Neural crest cell (in vitro differentiated cells): ENCODE measurements at regions not wholly inside any gene's neighbourhood (a gene's known extent, or its start where the extent isn't known, plus 50 kb on each side); places are given as distances from the start of the nearest gene placed in this dataset.
"Not testable (repeated sequence)": the region's sequence is repeated elsewhere in the genome, so short reads cannot be mapped to it uniquely, and the experiment has no call there.

Experiments
- DNase-seq: peaks from one replicate; pipeline ENCODE4 v3.0.0; 2021; ENCODE audit warnings: low read depth, mixed read lengths, low spot score
- H3K27ac Mint-ChIP-seq: one replicate; pipeline ENCODE4 v1.8.0; 2021; ENCODE audit warnings: mild to moderate bottlenecking, mixed read lengths; ENCODE audit not compliant: unreplicated experiment
- H3K27me3 Mint-ChIP-seq: 2 replicates; pipeline ENCODE4 v1.8.0; 2021; ENCODE audit warnings: low read depth, mild to moderate bottlenecking, mixed read lengths
- H3K36me3 Mint-ChIP-seq: 2 replicates; pipeline ENCODE4 v1.8.0; 2021; ENCODE audit warnings: low read depth, mild to moderate bottlenecking, mixed read lengths
- H3K4me1 Mint-ChIP-seq: 2 replicates; pipeline ENCODE4 v1.8.0; 2021; ENCODE audit warnings: mixed read lengths
- H3K4me3 Mint-ChIP-seq: one replicate; pipeline ENCODE4 v1.8.0; 2021; ENCODE audit warnings: mild to moderate bottlenecking, mixed read lengths
- H3K9me3 Mint-ChIP-seq: 2 replicates; pipeline ENCODE4 v1.8.0; 2021; ENCODE audit warnings: mixed read lengths
- TF ChIP-seq, protein P1 (sequence below): fragments of 200-600 bp; sonication (generic); conservative IDR thresholded peaks from 2 replicates; pipeline ENCODE4 v1.5.0; 2021; ENCODE audit warnings: antibody characterized with exemption, mild to moderate bottlenecking

DNA sequence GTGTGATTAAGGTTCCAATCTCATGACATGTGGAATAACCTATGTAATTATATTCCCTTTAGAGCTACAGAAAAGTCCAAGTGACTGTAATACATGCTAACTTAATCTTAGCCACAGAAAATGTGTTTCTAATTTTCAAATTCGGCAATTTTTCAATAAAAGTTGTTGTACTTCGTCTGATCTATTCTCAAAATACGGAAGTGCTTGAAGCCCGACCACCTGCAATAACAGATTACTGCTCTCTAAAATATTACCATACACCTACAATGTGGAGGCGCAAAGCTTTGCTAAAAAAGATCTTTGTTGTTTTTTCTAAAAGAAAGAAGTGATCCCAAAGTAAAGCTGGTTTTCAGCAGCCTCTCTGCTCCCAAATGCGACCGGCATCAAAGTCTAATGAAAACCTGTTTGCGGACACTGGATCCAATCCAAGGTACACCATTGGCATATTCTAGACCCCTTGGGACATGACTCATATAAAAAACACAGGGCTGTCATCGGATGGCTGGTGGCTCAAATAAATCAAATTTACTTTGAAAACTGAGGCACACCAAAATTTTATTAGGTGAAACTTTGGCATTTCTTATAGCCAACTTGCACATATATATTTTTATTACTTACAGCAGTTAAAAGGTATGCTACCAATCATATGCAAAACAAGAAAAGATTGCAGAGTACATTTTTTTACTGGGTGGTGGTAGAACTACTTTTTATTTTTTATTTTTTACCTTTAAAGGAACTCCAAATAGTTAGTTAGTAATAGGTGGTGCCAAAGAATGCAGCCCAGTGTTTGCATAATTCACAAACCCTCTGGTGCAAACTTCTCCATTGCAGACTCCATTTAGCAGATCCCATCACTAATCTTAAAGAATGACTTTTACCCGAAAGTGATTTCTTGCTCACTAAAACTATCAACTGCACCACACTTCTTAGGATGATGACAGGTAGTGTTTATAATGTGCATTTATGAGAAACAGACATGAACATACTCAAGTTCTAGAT is 118.7 kb upstream of the TBX18 start:
- Mint-ChIP-seq H3K27me3 (peaks cover 9% of the 10 kb centered on the region), H3K27ac (no peak overlapping the region), H3K36me3 (no peaks in the 10 kb centered on the region), H3K4me1 (no peaks in the 10 kb centered on the region), H3K9me3 (no peaks in the 10 kb centered on the region), H3K4me3 (no peak overlapping the region)
- no peak for DNase-seq
- TF ChIP-seq, protein P1, sequence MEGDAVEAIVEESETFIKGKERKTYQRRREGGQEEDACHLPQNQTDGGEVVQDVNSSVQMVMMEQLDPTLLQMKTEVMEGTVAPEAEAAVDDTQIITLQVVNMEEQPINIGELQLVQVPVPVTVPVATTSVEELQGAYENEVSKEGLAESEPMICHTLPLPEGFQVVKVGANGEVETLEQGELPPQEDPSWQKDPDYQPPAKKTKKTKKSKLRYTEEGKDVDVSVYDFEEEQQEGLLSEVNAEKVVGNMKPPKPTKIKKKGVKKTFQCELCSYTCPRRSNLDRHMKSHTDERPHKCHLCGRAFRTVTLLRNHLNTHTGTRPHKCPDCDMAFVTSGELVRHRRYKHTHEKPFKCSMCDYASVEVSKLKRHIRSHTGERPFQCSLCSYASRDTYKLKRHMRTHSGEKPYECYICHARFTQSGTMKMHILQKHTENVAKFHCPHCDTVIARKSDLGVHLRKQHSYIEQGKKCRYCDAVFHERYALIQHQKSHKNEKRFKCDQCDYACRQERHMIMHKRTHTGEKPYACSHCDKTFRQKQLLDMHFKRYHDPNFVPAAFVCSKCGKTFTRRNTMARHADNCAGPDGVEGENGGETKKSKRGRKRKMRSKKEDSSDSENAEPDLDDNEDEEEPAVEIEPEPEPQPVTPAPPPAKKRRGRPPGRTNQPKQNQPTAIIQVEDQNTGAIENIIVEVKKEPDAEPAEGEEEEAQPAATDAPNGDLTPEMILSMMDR: no peak

DNA sequence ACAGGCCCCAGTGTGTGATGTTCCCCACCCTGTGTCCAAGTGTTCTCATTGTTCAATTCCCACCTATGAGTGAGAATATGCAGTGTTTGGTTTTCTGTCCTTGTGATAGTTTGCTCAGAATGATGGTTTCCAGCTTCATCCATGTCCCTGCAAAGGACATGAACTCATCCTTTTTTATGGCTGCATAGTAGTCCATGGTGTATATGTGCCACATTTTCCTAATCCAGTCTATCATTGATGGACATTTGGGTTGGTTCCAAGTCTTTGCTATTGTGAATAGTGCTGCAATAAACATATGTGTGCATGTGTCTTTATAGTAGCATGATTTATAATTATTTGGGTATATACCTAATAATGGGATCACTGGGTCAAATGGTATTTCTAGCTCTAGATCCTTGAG is 115.0 kb upstream of the TBX18 start:
- not testable (repeated sequence) for H3K4me1 Mint-ChIP-seq, H3K36me3 Mint-ChIP-seq, DNase-seq, H3K27ac Mint-ChIP-seq, H3K4me3 Mint-ChIP-seq, H3K9me3 Mint-ChIP-seq, H3K27me3 Mint-ChIP-seq

DNA sequence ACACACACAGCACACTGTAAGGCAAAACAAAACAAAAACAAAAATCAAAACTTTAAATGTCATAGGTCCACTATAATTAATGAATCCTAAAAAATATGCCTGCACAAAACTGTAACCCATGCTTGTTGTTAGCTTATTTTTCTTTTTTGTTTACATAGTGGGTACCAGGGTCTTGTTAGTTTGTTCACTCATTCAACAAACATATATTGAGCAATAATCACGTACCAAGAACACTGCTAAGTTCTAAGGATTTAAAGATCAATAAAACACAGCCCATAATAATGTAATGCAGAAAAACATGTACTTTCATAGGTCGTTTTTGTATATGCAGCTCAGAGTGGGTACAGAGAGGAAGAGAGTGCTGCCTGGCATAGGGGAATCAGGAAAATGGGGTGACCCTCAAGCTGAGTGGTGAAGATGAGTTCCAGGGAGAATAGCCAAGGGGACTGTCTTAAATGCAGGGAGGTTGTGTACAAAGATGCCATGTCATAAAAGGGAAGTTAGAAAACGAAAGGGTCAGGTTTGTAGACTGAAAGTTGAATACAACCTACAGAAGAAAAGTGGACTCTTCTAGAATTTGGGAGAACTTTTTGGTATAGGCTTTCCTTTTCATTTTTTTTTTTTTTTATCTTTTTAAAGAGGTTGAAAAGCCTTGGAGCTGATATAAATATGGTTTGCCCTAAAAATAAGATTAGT is 113.3 kb upstream of the TBX18 start:
- Mint-ChIP-seq H3K27ac (no peak overlapping the region), H3K27me3 (peaks cover under 1% of the 10 kb centered on the region), H3K4me3 (no peak overlapping the region), H3K9me3 (no peaks in the 10 kb centered on the region), H3K36me3 (no peaks in the 10 kb centered on the region), H3K4me1 (no peaks in the 10 kb centered on the region)
- TF ChIP-seq, protein P1: no peak
- no peak for DNase-seq

DNA sequence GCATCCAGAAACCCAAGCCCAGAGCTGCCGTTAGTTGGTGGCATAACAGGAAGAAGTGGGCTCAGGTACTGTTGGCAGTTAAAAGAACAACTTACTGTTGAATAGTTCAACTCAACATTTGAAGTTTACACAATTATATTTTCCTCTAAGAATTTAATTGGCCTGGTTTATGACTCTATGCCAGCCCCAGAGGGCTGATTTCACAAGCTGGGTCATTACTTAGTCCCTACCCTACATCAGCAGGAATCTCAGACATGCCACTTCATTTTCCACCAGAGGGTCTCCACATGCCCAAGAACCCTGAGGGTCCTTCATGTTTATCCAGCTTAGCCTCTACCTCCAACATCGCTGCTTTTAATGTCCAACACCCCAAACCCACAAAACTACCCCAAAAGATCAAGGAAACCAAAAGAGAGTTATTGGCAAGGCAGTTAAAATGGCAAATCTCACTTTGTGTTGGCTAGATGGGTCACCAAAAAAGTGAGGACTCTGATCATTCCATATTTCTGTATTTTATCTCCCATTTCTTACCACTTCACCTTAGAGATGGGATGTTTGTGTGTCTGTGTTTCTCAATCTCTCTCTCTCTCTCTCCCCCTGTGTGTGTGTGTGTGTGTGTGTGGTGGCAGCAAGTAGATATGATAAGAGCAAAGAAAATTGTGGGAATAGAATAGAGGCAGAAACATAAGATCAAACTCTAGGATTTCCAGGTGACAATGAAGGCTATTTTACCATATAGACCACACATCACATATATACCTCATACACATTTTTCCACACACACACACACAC is 112.5 kb upstream of the TBX18 start:
- Mint-ChIP-seq H3K36me3 (no peaks in the 10 kb centered on the region), H3K4me1 (no peaks in the 10 kb centered on the region), H3K27me3 (peaks cover 2% of the 10 kb centered on the region), H3K27ac (no peak overlapping the region), H3K9me3 (no peaks in the 10 kb centered on the region), H3K4me3 (no peak overlapping the region)
- TF ChIP-seq, protein P1: no peak
- no peak for DNase-seq

DNA sequence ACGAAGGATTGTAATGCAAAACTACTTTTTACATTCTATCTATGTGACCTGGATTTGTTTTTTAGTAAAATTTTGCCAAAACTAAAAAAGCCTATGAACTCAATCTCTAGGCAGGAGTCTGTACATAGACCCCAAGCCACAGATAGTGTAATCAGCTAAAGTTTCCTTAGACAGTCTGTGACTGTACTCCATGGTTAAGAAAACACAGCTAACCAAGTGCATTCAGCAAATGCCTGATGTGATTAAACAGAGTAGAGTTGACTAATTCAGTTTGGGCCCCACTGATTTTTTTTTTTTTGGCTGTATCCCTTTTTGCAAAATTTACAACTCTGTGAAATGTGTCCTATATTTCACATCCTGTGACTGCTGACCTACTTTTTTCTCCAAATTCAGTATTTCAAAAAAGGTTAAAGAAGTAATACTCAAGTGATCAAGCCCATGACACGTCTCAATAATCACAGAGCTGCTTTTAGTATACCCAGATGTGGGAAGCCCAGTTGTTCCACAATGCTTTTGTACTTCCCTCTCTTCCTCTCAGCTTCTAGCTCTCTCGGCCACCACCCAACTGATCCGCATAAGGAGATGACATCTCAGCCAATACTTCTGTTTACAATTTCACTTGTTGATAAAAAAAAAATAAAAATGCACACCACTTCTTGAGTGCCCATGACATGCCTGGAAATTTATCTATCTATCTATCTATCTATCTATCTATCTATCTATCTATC is 108.8 kb upstream of the TBX18 start:
- H3K9me3 Mint-ChIP-seq: no peaks in the 10 kb centered on the region
- no peak overlapping the region for H3K4me3 Mint-ChIP-seq
- H3K27me3 Mint-ChIP-seq: peaks cover 10% of the 10 kb centered on the region
- TF ChIP-seq, protein P1: no peak
- H3K27ac Mint-ChIP-seq: no peak overlapping the region
- H3K36me3 Mint-ChIP-seq: no peaks in the 10 kb centered on the region
- no peaks in the 10 kb centered on the region for H3K4me1 Mint-ChIP-seq
- no peak for DNase-seq
